ENCODE measurements at regions not wholly inside any gene's neighbourhood (a gene's known extent, or its start where the extent isn't known, plus 50 kb on each side); places are given as distances from the start of the nearest gene placed in this dataset.

- DNase-seq (ENCODE audit: low spot score) = no peak
Measured at GRCh38 chr20:24052599-24053275, 64.2 kb upstream of the GGTLC1 start.

- no peak for DNase-seq (ENCODE audit: low spot score)
Measured at GRCh38 chr20:24051160-24051559, 62.6 kb upstream of the GGTLC1 start.

- no peak for DNase-seq (ENCODE audit: low spot score)
Measured at GRCh38 chr20:24050119-24050518, 61.5 kb upstream of the GGTLC1 start.

- no peak for DNase-seq (ENCODE audit: low spot score)
Measured at GRCh38 chr20:24049081-24049480, 60.5 kb upstream of the GGTLC1 start.

- DNase-seq (ENCODE audit: low spot score) = no peak
Measured at GRCh38 chr20:24048024-24048611, 59.5 kb upstream of the GGTLC1 start.

GRCh38 chr20:24046888-24047287 lies 58.3 kb upstream of the GGTLC1 start:
- DNase-seq (ENCODE audit: low spot score) = no peak

- DNase-seq (ENCODE audit: low spot score) = no peak
Measured at GRCh38 chr20:24045621-24046318, 57.2 kb upstream of the GGTLC1 start.

GRCh38 chr20:24043294-24043693 lies 54.7 kb upstream of the GGTLC1 start:
- no peak for DNase-seq (ENCODE audit: low spot score)

- DNase-seq (ENCODE audit: low spot score) = no peak
Measured at GRCh38 chr20:24042646-24043045, 54.1 kb upstream of the GGTLC1 start.

GRCh38 chr20:24040896-24041459 lies 52.4 kb upstream of the GGTLC1 start:
- DNase-seq (ENCODE audit: low spot score) = no peak

- DNase-seq (ENCODE audit: low spot score) = no peak
Measured at GRCh38 chr20:24039196-24039595, 50.6 kb upstream of the GGTLC1 start.

Data from hepatic stellate cell (primary cell).